Gastroesophageal sphincter (tissue), 3 donors: ENCODE measurements at regions not wholly inside any gene's neighbourhood (a gene's known extent, or its start where the extent isn't known, plus 50 kb on each side); places are given as distances from the start of the nearest gene placed in this dataset.

Source experiments
- POLR2A ChIP-seq, 2 donors: fragments of 450-650 bp; IDR thresholded peaks; one replicate each; pipeline ENCODE4 v1.6.1; 2017; ENCODE audit warnings: antibody characterized with exemption in 2 of 2, mild to moderate bottlenecking in 2 of 2, moderate library complexity in 1 of 2
- POLR2AphosphoS5 ChIP-seq: sonication (generic); formaldehyde crosslinking; IDR thresholded peaks from one replicate; pipeline ENCODE4 v1.6.1; 2017; ENCODE audit warnings: antibody characterized with exemption
- TF ChIP-seq, protein P1 (sequence below), 4 experiments: fragments of 200-600 bp in 2 of 4; fragments of 450-650 bp in 2 of 4; sonication (generic) in 1 of 4; IDR thresholded peaks; one replicate each; pipeline ENCODE4 v1.5.1; 2017 to 2019; ENCODE audit warnings: antibody characterized with exemption in 4 of 4, mild to moderate bottlenecking in 2 of 4, moderate library complexity in 2 of 4

DNA sequence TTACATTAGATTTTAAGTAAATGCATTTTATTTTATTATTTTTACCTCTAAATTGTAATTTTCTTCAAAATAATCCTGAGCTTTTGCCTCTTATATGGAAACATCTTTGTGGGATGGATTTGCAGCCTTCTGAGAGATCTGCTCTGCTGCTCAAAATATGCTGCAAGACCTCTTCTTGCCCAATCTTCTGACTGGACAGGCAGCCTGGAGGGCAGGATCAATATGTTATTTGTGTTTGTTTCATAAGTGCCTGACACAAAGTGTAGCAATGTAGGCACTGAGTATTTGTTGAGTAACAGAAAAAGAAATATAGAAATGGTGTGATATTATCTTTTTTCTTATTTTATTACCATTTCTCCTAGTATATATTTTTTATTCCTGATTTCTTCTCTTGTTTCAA, 1106.9 kb downstream of the TMTC2 start:
- TF ChIP-seq, protein P1, sequence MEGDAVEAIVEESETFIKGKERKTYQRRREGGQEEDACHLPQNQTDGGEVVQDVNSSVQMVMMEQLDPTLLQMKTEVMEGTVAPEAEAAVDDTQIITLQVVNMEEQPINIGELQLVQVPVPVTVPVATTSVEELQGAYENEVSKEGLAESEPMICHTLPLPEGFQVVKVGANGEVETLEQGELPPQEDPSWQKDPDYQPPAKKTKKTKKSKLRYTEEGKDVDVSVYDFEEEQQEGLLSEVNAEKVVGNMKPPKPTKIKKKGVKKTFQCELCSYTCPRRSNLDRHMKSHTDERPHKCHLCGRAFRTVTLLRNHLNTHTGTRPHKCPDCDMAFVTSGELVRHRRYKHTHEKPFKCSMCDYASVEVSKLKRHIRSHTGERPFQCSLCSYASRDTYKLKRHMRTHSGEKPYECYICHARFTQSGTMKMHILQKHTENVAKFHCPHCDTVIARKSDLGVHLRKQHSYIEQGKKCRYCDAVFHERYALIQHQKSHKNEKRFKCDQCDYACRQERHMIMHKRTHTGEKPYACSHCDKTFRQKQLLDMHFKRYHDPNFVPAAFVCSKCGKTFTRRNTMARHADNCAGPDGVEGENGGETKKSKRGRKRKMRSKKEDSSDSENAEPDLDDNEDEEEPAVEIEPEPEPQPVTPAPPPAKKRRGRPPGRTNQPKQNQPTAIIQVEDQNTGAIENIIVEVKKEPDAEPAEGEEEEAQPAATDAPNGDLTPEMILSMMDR (IDR thresholded peaks at IDR 0.05) = no peak
- TF ChIP-seq POLR2AphosphoS5 (no peak), POLR2A (IDR thresholded peaks at IDR 0.05) (no peak)
